HG02759 (cell line): ENCODE measurements at regions not wholly inside any gene's neighbourhood (a gene's known extent, or its start where the extent isn't known, plus 50 kb on each side); places are given as distances from the start of the nearest gene placed in this dataset.
"Not testable (repeated sequence)": the region's sequence is repeated elsewhere in the genome, so short reads cannot be mapped to it uniquely, and the experiment has no call there.

ENCODE experiments used
- ATAC-seq: cut with Tn5 transposase; IDR thresholded peaks from one replicate; pipeline ENCODE4 v1.9.1; 2021; ENCODE audit warnings: mild to moderate bottlenecking, moderate library complexity; ENCODE audit not compliant: unreplicated experiment

GRCh38 chr14:54251356-54251755 is 145.5 kb upstream of the CDKN3 start:
- no peak for ATAC-seq

GRCh38 chr14:54252072-54252730 is 144.6 kb upstream of the CDKN3 start:
- no peak for ATAC-seq

DNA sequence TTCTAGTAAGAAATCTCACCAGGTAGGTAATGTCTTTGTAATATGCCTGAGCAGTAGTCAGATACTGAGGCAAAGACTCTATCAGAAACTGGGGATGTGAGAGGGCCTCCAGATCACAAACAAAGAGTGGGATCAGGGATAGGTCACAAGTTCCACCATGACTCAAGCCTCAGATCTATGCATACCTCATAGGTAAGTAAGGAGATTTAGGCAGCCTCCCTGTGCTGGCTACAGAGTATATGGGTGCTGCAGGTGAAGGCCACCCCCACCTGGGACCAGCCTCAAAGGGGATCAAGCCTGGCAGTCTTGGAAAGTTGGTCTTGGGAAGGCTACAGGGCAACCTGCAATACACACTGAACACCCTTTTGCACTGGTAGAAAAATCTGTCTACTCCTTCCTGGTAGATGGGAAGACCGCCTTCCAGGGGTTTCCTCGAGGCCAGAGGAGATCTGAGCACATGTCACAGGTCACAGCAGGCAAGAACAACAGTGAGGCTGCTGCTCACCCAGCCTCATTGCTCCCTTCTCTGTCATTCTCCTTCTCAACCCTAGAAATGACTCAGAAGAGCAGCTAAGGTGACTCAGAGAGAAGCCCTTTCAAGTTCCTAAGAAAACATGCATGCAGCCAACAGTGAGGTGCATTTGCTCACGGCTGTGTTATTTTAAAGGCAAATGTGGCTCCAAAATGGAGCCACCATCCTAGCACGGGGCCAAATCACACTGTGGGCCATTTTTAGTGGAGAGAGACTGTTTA is 143.4 kb upstream of the CDKN3 start:
- peak; percentile 60 for ATAC-seq

GRCh38 chr14:54256156-54256555 is 140.7 kb upstream of the CDKN3 start:
- ATAC-seq, result no peak

DNA sequence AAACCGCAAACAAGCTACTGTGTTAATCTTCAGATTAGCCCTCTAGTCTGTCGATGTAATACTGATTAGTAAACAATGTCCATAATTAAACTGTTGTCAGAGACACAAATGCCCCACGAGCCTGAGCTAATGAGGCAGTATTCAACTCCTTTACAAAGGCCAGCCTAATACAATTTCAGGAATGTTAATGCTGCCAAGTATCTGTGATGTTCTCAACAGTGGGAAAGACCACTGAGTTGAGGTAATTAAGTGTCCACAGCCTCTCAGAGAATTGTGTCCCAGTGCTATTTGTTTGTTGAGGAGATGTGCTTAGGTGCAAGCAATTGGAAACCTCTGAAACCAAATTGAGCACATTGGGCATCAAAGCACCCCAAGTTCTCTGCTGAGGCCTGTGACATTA is 139.4 kb upstream of the CDKN3 start:
- no peak for ATAC-seq

- ATAC-seq, result no peak
Measured at GRCh38 chr14:54258382-54258781, 138.4 kb upstream of the CDKN3 start.

DNA sequence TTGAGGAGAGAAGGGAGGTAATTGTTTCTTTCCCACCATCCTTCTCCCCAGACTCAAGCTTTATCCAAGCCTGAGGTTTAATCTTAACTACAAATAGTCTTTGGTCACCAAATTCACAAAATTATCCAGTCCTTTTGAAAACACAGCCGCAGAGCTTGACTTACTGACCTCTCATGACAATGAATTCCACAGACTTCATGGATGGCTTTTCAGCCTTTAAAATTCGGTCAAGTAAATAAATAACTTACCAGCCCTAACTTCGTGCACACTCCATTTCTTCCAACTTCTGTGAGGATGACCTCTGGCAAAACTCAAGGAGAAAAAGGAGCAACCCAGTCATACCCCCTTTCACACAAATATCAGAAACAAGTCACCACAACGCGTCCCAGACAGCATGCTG is 137.0 kb upstream of the CDKN3 start:
- ATAC-seq, result no peak

- ATAC-seq, result no peak
Measured at GRCh38 chr14:54261283-54261682, 135.5 kb upstream of the CDKN3 start.

DNA sequence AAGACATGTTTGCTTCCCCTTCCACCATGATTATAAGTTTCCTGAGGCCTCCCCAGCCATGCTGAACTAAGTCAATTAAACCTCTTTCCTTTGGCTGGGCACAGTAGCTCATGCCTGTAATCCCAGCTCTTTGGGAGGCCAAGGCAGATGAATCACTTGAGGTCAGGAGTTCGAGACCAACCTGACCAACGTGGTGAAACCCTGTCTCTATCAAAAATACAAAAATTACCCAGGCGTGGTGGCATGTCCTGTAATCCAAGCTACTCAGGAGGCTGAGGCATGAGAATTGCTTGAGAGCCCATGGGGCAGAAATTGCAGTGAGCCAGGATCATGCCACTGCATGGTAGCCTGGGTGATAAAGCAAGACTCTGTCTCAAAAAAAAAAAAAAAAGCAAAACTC is 130.2 kb upstream of the CDKN3 start:
- not testable (repeated sequence) for ATAC-seq

GRCh38 chr14:54267172-54267571 is 129.6 kb upstream of the CDKN3 start:
- ATAC-seq, result peak; percentile 80

DNA sequence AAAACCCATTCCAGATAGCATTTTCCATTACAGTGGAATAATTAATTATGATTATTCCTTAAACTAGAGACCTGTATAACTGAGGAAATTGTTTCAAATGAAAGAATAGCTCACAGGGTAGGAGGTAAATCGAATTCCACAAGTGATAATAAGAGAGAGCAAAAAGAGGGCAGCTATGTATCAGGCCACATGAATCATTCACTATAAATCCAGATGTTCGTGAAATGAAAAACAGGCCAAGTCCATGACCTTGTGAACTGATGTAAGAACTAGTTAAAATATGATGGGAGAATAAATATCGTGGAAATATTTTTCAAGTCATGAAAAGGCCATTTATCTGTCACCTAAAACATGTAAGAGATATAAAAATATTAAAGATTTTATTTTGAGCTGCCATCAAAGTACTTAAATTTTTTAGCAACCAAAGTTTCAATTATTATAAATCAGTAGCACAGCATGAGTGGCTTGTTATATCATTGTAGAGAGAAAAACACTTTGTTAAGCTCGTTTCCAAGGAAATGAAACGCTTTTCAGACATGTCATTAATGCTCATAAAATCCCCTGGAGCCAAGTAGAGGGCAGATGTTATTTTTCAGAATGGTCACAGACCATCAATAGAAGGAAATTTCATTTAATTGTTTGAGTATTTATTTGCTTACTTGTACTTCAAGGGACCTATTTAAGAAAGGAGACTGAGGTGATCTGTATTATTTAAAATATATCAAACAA is 120.6 kb upstream of the CDKN3 start:
- no peak for ATAC-seq

DNA sequence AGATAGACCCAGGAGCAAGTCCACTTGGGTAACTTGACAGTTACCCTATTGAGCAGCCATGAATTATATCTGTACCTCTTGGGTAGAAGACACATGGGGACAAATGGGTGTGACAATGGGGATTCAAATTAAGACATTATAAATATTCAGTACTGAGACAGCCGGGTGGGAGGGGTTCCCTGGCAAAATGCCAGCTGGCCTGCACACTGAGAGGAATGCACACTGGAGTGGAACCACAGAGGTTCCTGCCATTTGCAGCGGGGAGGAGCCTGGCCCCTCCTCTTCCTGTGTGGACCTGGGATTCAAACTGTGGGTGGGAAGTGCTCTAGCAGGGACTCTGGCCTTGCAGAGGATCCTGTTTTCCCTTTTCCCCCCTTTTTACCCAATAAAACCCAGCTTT is 118.7 kb upstream of the CDKN3 start:
- ATAC-seq, result no peak

DNA sequence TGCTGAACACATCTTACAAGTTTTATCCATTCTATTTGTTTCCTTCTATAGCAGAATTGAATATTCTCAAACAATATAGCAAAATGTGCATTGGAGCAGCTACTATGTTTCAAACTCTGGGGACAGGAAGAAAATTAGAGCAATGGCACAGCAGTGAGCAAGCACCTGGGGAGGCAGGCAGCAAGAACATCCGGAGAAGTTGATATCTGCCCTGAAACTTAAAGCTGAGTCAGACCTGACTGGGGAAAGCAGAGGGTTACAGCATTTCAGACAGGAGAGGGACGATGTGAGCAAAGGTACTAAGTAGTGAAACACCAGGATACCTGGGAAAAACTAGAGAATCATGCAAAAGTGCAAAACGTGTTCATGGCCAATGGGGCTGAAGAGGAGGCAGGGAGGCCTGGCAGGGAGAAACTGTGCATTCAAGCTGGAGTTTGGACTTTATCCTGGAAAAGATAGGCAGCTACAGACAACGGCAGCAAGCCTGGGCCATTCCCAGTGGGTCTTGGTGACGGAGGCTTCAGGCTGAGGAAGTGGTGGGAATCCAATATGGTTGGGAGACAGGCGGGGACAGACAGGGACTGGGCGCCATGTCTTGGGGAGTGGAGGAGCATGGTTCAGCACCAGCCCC is 118.0 kb upstream of the CDKN3 start:
- no peak for ATAC-seq

DNA sequence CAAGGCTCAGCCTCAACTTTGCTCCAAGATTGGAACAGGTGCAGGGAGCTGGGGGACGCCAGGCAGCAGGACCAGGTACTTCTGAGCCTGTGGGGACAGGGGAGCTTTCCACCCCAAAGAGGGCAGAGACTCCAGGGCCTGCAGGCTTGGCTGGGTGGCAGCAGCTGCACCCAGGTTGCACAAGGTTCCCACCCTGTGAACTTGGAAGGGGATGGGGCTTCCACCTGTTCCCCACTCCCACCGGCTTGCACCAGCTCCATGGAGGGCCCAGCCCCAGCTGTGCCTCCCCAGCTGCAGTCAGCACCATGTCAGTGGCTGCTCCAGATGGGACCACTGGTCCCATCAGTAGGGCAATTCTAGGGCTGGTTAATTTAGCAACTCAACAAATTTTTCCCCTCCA is 114.0 kb upstream of the CDKN3 start:
- ATAC-seq, result no peak

DNA sequence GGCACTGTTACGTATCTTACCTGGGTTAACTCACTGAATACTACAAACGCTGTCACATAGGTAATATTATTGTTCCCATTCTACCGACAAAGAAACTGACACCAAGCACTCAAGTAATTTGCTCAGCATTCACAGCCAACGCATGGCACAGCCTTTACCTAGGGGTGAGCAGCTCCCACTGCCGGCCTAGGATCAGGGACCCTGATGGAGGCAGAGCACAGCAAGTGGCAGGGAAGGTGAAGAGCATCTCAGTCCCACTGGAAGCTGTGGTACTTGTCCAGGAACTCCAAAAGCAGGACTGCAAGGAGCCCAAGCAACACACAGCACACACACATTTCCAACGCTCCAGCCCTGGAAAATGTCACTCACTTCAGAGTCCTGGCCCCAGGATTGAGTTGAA is 111.8 kb upstream of the CDKN3 start:
- ATAC-seq, result no peak

- ATAC-seq, result no peak
Measured at GRCh38 chr14:54291491-54292191, 105.2 kb upstream of the CDKN3 start.

DNA sequence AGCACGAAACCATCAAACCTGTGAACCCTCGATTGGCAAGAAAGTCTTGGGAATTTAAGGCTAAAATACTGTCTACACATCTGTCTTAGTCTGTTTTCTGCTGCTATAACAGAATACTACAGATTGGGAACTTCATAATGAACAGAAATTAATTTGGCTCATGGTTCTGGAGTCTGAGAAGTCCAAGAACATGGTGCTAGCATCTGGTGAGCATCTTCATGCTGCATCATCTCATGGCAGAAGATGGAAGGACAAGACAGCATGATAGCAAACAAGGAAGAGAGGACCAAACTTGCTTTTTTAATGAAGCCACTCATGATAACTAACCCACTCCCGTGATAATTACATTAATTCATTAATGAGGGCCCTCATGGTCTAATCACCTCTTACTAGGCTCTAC is 102.0 kb upstream of the CDKN3 start:
- no peak for ATAC-seq

- ATAC-seq, result no peak
Measured at GRCh38 chr14:54299410-54300363, 97.1 kb upstream of the CDKN3 start.

- ATAC-seq, result no peak
Measured at GRCh38 chr14:54300881-54301280, 95.9 kb upstream of the CDKN3 start.

GRCh38 chr14:54301359-54301758 is 95.4 kb upstream of the CDKN3 start:
- no peak for ATAC-seq
